ENCODE measurements at regions not wholly inside any gene's neighbourhood (a gene's known extent, or its start where the extent isn't known, plus 50 kb on each side); places are given as distances from the start of the nearest gene placed in this dataset.

DNA sequence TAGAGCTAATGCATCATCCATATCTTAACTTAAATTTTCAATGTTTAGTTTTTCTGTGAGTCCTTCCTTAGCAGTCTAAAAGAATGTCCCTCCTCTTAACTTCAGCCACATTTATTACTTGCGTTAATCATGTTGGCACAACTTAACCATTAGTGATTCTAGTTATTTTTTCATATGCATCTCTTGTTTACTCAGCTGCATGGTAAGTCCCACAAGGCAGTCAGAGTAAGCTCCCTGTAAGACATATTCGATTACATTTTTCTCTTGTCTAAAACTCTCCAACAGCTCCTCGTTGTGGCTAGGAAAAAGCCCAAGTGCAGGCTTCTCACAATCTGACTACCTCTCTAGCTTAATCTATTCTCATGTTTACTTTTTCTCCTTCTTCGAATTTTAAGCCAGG, 2045.3 kb upstream of the PIK3C3 start:
- TF ChIP-seq POLR2A (IDR thresholded peaks at IDR 0.05), result no peak
- TF ChIP-seq, protein P1, sequence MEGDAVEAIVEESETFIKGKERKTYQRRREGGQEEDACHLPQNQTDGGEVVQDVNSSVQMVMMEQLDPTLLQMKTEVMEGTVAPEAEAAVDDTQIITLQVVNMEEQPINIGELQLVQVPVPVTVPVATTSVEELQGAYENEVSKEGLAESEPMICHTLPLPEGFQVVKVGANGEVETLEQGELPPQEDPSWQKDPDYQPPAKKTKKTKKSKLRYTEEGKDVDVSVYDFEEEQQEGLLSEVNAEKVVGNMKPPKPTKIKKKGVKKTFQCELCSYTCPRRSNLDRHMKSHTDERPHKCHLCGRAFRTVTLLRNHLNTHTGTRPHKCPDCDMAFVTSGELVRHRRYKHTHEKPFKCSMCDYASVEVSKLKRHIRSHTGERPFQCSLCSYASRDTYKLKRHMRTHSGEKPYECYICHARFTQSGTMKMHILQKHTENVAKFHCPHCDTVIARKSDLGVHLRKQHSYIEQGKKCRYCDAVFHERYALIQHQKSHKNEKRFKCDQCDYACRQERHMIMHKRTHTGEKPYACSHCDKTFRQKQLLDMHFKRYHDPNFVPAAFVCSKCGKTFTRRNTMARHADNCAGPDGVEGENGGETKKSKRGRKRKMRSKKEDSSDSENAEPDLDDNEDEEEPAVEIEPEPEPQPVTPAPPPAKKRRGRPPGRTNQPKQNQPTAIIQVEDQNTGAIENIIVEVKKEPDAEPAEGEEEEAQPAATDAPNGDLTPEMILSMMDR (IDR thresholded peaks at IDR 0.05), result no peak
- no peak for TF ChIP-seq EP300 (IDR thresholded peaks at IDR 0.05)
- TF ChIP-seq POLR2AphosphoS5 (IDR thresholded peaks at IDR 0.05), result no peak

Data from sigmoid colon (tissue), 4 donors.